Panc1 (cell line): ENCODE measurements at regions not wholly inside any gene's neighbourhood (a gene's known extent, or its start where the extent isn't known, plus 50 kb on each side); places are given as distances from the start of the nearest gene placed in this dataset.

Source experiments
- ATAC-seq: fragments of 200-7000 bp; cut with Tn5 transposase; 2 replicates; pipeline ENCODE4 v1.9.1; 2020; ENCODE audit warnings: mild to moderate bottlenecking, moderate library complexity
- BruUV-seq: library from RNA; stranded (reverse); fragments of 400-500 nt; replicated peaks from 2 replicates; lab custom pipeline; 2021; lab: Mats Ljungman, UMichigan
- CTCF ChIA-PET: fragments of 300-600 bp; sonication (Branson Sonifier 250); formaldehyde crosslinking; loops from one replicate; lab custom pipeline; 2022; ENCODE audit warnings: antibody characterized with exemption; lab: Charles Lee
- POLR2A ChIA-PET: fragments of 300-600 bp; sonication (Branson Sonifier 250); formaldehyde crosslinking; loops from one replicate; lab custom pipeline; 2022; ENCODE audit warnings: antibody characterized with exemption; lab: Charles Lee
- DNase-seq: peaks from one replicate; pipeline ENCODE4 v3.0.0-alpha.2; 2010; ENCODE audit warnings: low read depth, low spot score
- H3K27ac ChIP-seq: 2 replicates; pipeline ENCODE4 v1.5.1; 2011; ENCODE audit warnings: mild to moderate bottlenecking, low read length, inconsistent platforms
- H3K27me3 ChIP-seq: fragments of 200-500 bp; sonication (Bioruptor generic); 2 replicates; pipeline ENCODE4 v1.6.0; 2014; ENCODE audit warnings: low read length, inconsistent platforms; ENCODE audit not compliant: control insufficient read depth, insufficient read depth
- H3K36me3 ChIP-seq: fragments of 200-500 bp; sonication (Bioruptor generic); 2 replicates; pipeline ENCODE4 v1.5.1; 2014; ENCODE audit warnings: inconsistent platforms, mild to moderate bottlenecking, low read length, moderate library complexity; ENCODE audit not compliant: control insufficient read depth, insufficient read depth
- H3K4me1 ChIP-seq: 2 replicates; pipeline ENCODE4 v1.5.1; 2011; ENCODE audit warnings: inconsistent platforms, mild to moderate bottlenecking, low read length, moderate library complexity; ENCODE audit not compliant: control insufficient read depth, insufficient read depth
- H3K4me3 ChIP-seq, 2 experiments: 2 replicates each; pipeline ENCODE4 v1.5.1; 2011 to 2012; ENCODE audit warnings: low read depth in 2 of 2, low read length in 2 of 2, mild to moderate bottlenecking in 2 of 2, inconsistent platforms in 1 of 2, moderate library complexity in 1 of 2
- H3K9me3 ChIP-seq: fragments of 200-500 bp; sonication (Bioruptor generic); 2 replicates; pipeline ENCODE4 v1.5.1; 2014; ENCODE audit warnings: low read depth, mild to moderate bottlenecking, inconsistent platforms, low read length, moderate library complexity; ENCODE audit not compliant: control insufficient read depth, insufficient read depth
- CTCF ChIP-seq: fragments of 450-650 bp; IDR thresholded peaks from 2 replicates; pipeline ENCODE4 v1.5.1; 2017; ENCODE audit warnings: mild to moderate bottlenecking
- POLR2AphosphoS5 ChIP-seq: IDR thresholded peaks from 2 replicates; pipeline ENCODE4 v1.6.1; 2012; ENCODE audit warnings: mild to moderate bottlenecking, low read depth, low read length, moderate library complexity
- REST ChIP-seq, 2 experiments: IDR thresholded peaks; 2 replicates each; pipeline ENCODE4 v1.6.1; 2011 to 2012; ENCODE audit warnings: low read depth in 2 of 2, control low read depth in 1 of 2, low read length in 1 of 2, mild to moderate bottlenecking in 1 of 2, moderate library complexity in 1 of 2; ENCODE audit not compliant: insufficient read depth in 1 of 2
- SIN3A ChIP-seq: IDR thresholded peaks from 2 replicates; pipeline ENCODE4 v1.6.1; 2012; ENCODE audit warnings: low read depth, mild to moderate bottlenecking, low read length, moderate library complexity, borderline replicate concordance; ENCODE audit not compliant: insufficient read depth
- TCF7L2 ChIP-seq: IDR thresholded peaks from 2 replicates; pipeline ENCODE4 v1.6.1; 2011; ENCODE audit warnings: mild to moderate bottlenecking, low read depth, low read length, inconsistent platforms
- in situ Hi-C: cut with HindIII; loops from 2 replicates; pipeline ENCODE4 v1.10.0; 2016; ENCODE audit warnings: low sequenced_read_pairs, low pct_unique_long_range_greater_than_20kb
- intact Hi-C: fragments of 100-400 bp; cut with micrococcal nuclease; formaldehyde crosslinking; loops from one replicate; pipeline ENCODE4 v1.10.0; 2022; ENCODE audit not compliant: unreplicated experiment

GRCh38 chr3:101928890-101929289 is 79.6 kb downstream of the NFKBIZ start:
- intact Hi-C loops (no loop called here), in situ Hi-C loops (no loop called here)
- peak; percentile 65 for DNase-seq
- H3K27ac ChIP-seq = no peak overlapping the region
- ATAC-seq = peak; percentile 64
- no peaks in the 10 kb centered on the region for H3K27me3 ChIP-seq
- 0 out of 2 replicates have a peak, but pooled peaks cover 4% of the 10 kb centered on the region for H3K4me1 ChIP-seq
- BruUV-seq = no TSS peak
- ChIA-PET CTCF (no interaction called here), POLR2A (no interaction called here)
- H3K36me3 ChIP-seq = no peaks in the 10 kb centered on the region
- no peak for TF ChIP-seq POLR2AphosphoS5
- H3K9me3 ChIP-seq = no peaks in the 10 kb centered on the region
- H3K4me3 ChIP-seq = no peak overlapping the region

- no peaks in the 10 kb centered on the region for H3K9me3 ChIP-seq
- in situ Hi-C loops (no loop called here), intact Hi-C loops (no loop called here)
- no peaks in the 10 kb centered on the region for H3K27me3 ChIP-seq
- no peak for DNase-seq
- H3K4me3 ChIP-seq = no peak overlapping the region
- BruUV-seq = no TSS peak
- no peak overlapping the region for H3K27ac ChIP-seq
- no peak for ATAC-seq
- ChIA-PET POLR2A (no interaction called here), CTCF (interaction anchor here (1.0 kb wide), 1 partner anchor 246 kb away, joined by 7 read pairs; no protein-coding TSS in a partner anchor)
- H3K4me1 ChIP-seq = no peaks in the 10 kb centered on the region
- TF ChIP-seq CTCF (no peak), SIN3A (no peak), TCF7L2 (no peak), POLR2AphosphoS5 (no peak), REST (IDR thresholded peaks at IDR 0.05; ENCODE audit: insufficient read depth in 1 of 2, low read depth in 2 of 2, low read length in 1 of 2) (no peak)
- no peaks in the 10 kb centered on the region for H3K36me3 ChIP-seq
Observed at GRCh38 chr3:101931081-101931480, 81.8 kb downstream of the NFKBIZ start.

- intact Hi-C loops = no loop called here
- no TSS peak for BruUV-seq
- no peak for TF ChIP-seq POLR2AphosphoS5
- no peak for TF ChIP-seq CTCF
- no peak for TF ChIP-seq SIN3A
- no peak for TF ChIP-seq TCF7L2
- no peak for TF ChIP-seq REST (IDR thresholded peaks at IDR 0.05; ENCODE audit: insufficient read depth in 1 of 2, low read depth in 2 of 2, low read length in 1 of 2)
- POLR2A ChIA-PET = no interaction called here
- in situ Hi-C loops = no loop called here
- ATAC-seq (no peak; the same call in 1 of the 2 replicates), DNase-seq (no peak)
- no peaks in the 10 kb centered on the region for H3K36me3 ChIP-seq
- H3K4me1 ChIP-seq = no peaks in the 10 kb centered on the region
- H3K27ac ChIP-seq = no peak overlapping the region
- H3K9me3 ChIP-seq = no peaks in the 10 kb centered on the region
- CTCF ChIA-PET = no interaction called here
- no peaks in the 10 kb centered on the region for H3K27me3 ChIP-seq
- no peak overlapping the region for H3K4me3 ChIP-seq
Observed at GRCh38 chr3:101932326-101933068, 83.2 kb downstream of the NFKBIZ start.
